GM12878 (cell line): ENCODE measurements at regions not wholly inside any gene's neighbourhood (a gene's known extent, or its start where the extent isn't known, plus 50 kb on each side); places are given as distances from the start of the nearest gene placed in this dataset.
A peak's percentile ranks its signal among the peaks of the same experiment; 100 is the strongest.

ENCODE experiments used
- CBX5 ChIP-seq: sonication (generic); IDR thresholded peaks from 2 replicates; pipeline ENCODE4 v1.6.1; 2016; ENCODE audit warnings: low read depth, moderate library complexity, mild to moderate bottlenecking, inconsistent platforms
- CTCF ChIP-seq, 3 experiments: IDR thresholded peaks in 2 of 3; conservative IDR thresholded peaks in 1 of 3; 2 replicates each; pipeline ENCODE4 v1.5.1; 2011; ENCODE audit warnings: low read depth in 3 of 3, low read length in 3 of 3, mild to moderate bottlenecking in 3 of 3, control low read depth in 2 of 3, moderate library complexity in 2 of 3, inconsistent platforms in 1 of 3, mixed read lengths in 1 of 3; ENCODE audit not compliant: control insufficient read depth in 2 of 3, insufficient read depth in 1 of 3; ENCODE audit errors: extremely low read depth in 1 of 3
- FOS ChIP-seq: IDR thresholded peaks from 3 replicates; pipeline ENCODE4 v1.6.1; 2011; ENCODE audit warnings: borderline replicate concordance; ENCODE audit not compliant: insufficient read length; ENCODE audit errors: extremely low read depth
- MEF2B ChIP-seq: fragments of 450-650 bp; IDR thresholded peaks from 2 replicates; pipeline ENCODE4 v1.6.1; 2018; ENCODE audit warnings: mild to moderate bottlenecking, moderate library complexity; ENCODE audit not compliant: partially characterized antibody, poor library complexity, severe bottlenecking
- POLR2A ChIP-seq: IDR thresholded peaks from 2 replicates; pipeline ENCODE4 v1.6.1; 2011; ENCODE audit warnings: low read depth, mild to moderate bottlenecking, low read length
- YY1 ChIP-seq: IDR thresholded peaks from 2 replicates; pipeline ENCODE4 v1.6.1; 2011; ENCODE audit warnings: low read depth, mild to moderate bottlenecking, low read length

GRCh38 chr10:83917537-83918506 lies 221.5 kb upstream of the GHITM start:
- TF ChIP-seq FOS (no peak), CBX5 (no peak), MEF2B (no peak), YY1 (no peak), POLR2A (no peak), CTCF (IDR thresholded peaks at IDR 0.05 in 2 of 3, conservative IDR thresholded peaks at IDR 0.05 in 1 of 3; ENCODE audit: control insufficient read depth in 2 of 3, extremely low read depth in 1 of 3, insufficient read depth in 1 of 3, low read depth in 3 of 3, low read length in 3 of 3) (peak; percentile 22 to 40 (median 30); a peak in 4 of 6 replicates)
